B cell (primary cell): ENCODE measurements at regions not wholly inside any gene's neighbourhood (a gene's known extent, or its start where the extent isn't known, plus 50 kb on each side); places are given as distances from the start of the nearest gene placed in this dataset.

ENCODE experiments used
- ATAC-seq: fragments of 200-7000 bp; cut with Tn5 transposase; one replicate; pipeline ENCODE4 v1.10.0; 2021; ENCODE audit warnings: low read depth, mild to moderate bottlenecking, moderate number of reproducible peaks, moderate library complexity
- CTCF ChIA-PET: fragments of 350-600 bp; sonication (Branson Sonifier 250); formaldehyde crosslinking; loops from one replicate; lab custom pipeline; 2021; ENCODE audit warnings: antibody characterized with exemption, inconsistent platforms; lab: Charles Lee
- POLR2A ChIA-PET: fragments of 350-600 bp; sonication (Branson Sonifier 250); formaldehyde crosslinking; loops from one replicate; lab custom pipeline; 2021; ENCODE audit warnings: antibody characterized with exemption; lab: Charles Lee
- DNase-seq: peaks from one replicate; pipeline ENCODE4 v3.0.0; 2013
- H2AFZ ChIP-seq: 2 replicates; pipeline ENCODE4 v1.6.1; 2012; ENCODE audit warnings: mild to moderate bottlenecking, low read depth, low read length; ENCODE audit not compliant: insufficient read depth, poor library complexity, severe bottlenecking
- H3K27ac ChIP-seq, 2 donors: 1 replicate in 1 of 2; 2 replicates in 1 of 2; pipeline ENCODE4 v1.5.1; 2012 to 2013; ENCODE audit warnings: low read length in 2 of 2, mild to moderate bottlenecking in 2 of 2, moderate library complexity in 1 of 2
- H3K27me3 ChIP-seq, 4 experiments: fragments of 200-600 bp in 1 of 4; sonication (generic) in 1 of 4; replicated peaks in 1 of 4; 1 replicate in 2 of 4; 2 replicates in 2 of 4; pipeline versions ENCODE4 v1.6.1 to v1.7.0; 2013 to 2016; ENCODE audit warnings: low read length in 3 of 4, mild to moderate bottlenecking in 2 of 4, mixed read lengths in 1 of 4, moderate library complexity in 1 of 4; ENCODE audit not compliant: insufficient read depth in 4 of 4, control insufficient read depth in 3 of 4; ENCODE audit errors: control extremely low read depth in 1 of 4
- H3K36me3 ChIP-seq, 2 experiments: replicated peaks in 1 of 2; 1 replicate in 1 of 2; 2 replicates in 1 of 2; pipeline versions ENCODE4 v1.6.1 to v1.7.1; 2013; ENCODE audit warnings: low read length in 1 of 2; ENCODE audit not compliant: insufficient read depth in 2 of 2, control insufficient read depth in 1 of 2; ENCODE audit errors: control extremely low read depth in 1 of 2, extremely low read depth in 1 of 2
- H3K4me1 ChIP-seq, 2 donors: fragments of 200-600 bp in 1 of 2; sonication (generic) in 1 of 2; 1 replicate in 1 of 2; 2 replicates in 1 of 2; pipeline versions ENCODE4 v1.5.1 to v1.6.1; 2013 to 2017; ENCODE audit warnings: low read length in 2 of 2; ENCODE audit not compliant: control insufficient read depth in 2 of 2, insufficient read depth in 2 of 2
- H3K4me2 ChIP-seq: replicated peaks from 2 replicates; pipeline ENCODE3; 2012; ENCODE audit warnings: mild to moderate bottlenecking, low read depth, low read length; ENCODE audit not compliant: poor library complexity, severe bottlenecking
- H3K4me3 ChIP-seq, 5 experiments: fragments of 200-600 bp in 1 of 5; sonication (generic) in 1 of 5; 1 replicate in 3 of 5; 2 replicates in 2 of 5; pipeline versions ENCODE4 v1.5.1 to v1.7.0; 2011 to 2016; ENCODE audit warnings: low read length in 4 of 5, mild to moderate bottlenecking in 4 of 5, low read depth in 2 of 5, control low read depth in 1 of 5, moderate library complexity in 1 of 5; ENCODE audit not compliant: insufficient read depth in 1 of 5; ENCODE audit errors: control extremely low read depth in 1 of 5, extremely low read depth in 1 of 5
- H3K79me2 ChIP-seq: fragments of 200-600 bp; sonication (generic); one replicate; pipeline ENCODE4 v1.6.0; 2016; ENCODE audit warnings: low read length; ENCODE audit not compliant: control insufficient read depth, insufficient read depth
- H3K9ac ChIP-seq: fragments of 200-600 bp; sonication (generic); 2 replicates; pipeline ENCODE4 v1.6.1; 2017; ENCODE audit warnings: mild to moderate bottlenecking, low read length, moderate library complexity
- H3K9me3 ChIP-seq, 3 donors: one replicate each; pipeline versions ENCODE4 v1.6.1 to v1.7.1; 2013; ENCODE audit warnings: low read length in 2 of 3; ENCODE audit not compliant: control insufficient read depth in 2 of 3, insufficient read depth in 1 of 3; ENCODE audit errors: control extremely low read depth in 1 of 3
- H4K20me1 ChIP-seq: 2 replicates; pipeline ENCODE4 v1.6.0; 2012; ENCODE audit warnings: mild to moderate bottlenecking, low read length; ENCODE audit not compliant: insufficient read depth, control insufficient read depth, poor library complexity, severe bottlenecking
- H3K27ac Mint-ChIP-seq: one replicate; pipeline ENCODE4 v1.8.0; 2021; ENCODE audit warnings: mixed read lengths
- H3K27me3 Mint-ChIP-seq: one replicate; pipeline ENCODE4 v1.8.0; 2021; ENCODE audit warnings: mixed read lengths
- H3K4me1 Mint-ChIP-seq: one replicate; pipeline ENCODE4 v1.8.0; 2021; ENCODE audit warnings: mixed read lengths
- H3K4me3 Mint-ChIP-seq: one replicate; pipeline ENCODE4 v1.8.0; 2021; ENCODE audit warnings: mixed read lengths
- H3K9me3 Mint-ChIP-seq: one replicate; pipeline ENCODE4 v1.8.0; 2022; ENCODE audit warnings: mixed read lengths; ENCODE audit not compliant: insufficient read depth
- EZH2 ChIP-seq: IDR thresholded peaks from 2 replicates; pipeline ENCODE4 v1.6.1; 2012; ENCODE audit warnings: borderline replicate concordance, low read depth, mild to moderate bottlenecking, moderate library complexity, low read length; ENCODE audit not compliant: insufficient read depth, poor library complexity, severe bottlenecking
- WGBS: methylation state at CpG from one replicate; pipeline ENCODE4 v1.1.5; 2013; ENCODE audit warnings: missing lambda C conversion rate; ENCODE audit not compliant: insufficient coverage; 5-methylcytosine and 5-hydroxymethylcytosine counted together
- intact Hi-C: fragments of 100-400 bp; cut with micrococcal nuclease; formaldehyde crosslinking; loops from one replicate; pipeline ENCODE4 v1.10.0; 2022
- TF ChIP-seq, protein P1 (sequence below): fragments of 200-600 bp; IDR thresholded peaks from one replicate; pipeline ENCODE4 v1.8.0; 2022; ENCODE audit warnings: antibody characterized with exemption, mild to moderate bottlenecking

DNA sequence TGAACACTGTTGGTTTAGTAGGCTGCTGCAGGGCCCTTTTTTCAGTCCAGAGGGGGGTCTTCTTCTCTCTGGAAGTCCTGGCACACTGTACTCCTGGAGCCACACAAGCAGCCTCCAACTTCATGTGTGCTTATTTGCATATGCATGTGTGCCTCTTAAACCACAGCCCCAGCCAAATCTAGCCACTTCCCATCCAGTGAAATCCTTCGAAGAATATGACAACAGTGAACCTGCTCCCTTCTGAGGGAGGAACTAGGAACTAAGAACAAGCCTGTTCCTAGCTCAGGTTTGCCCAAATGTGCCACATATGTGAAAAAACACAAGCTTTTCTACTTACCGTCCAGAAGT lies 348.5 kb downstream of the FOXO1 start:
- H3K27me3 ChIP-seq: no peaks in the 10 kb centered on the region
- DNase-seq (peak; percentile 36), ATAC-seq (no peak)
- ChIA-PET CTCF (interaction anchor here (1.2 kb wide), 1 partner anchor 249 kb away, joined by 4 read pairs; no protein-coding TSS in a partner anchor), POLR2A (no interaction called here)
- intact Hi-C loops: loop anchor here (10.0 kb wide), 1 partner anchor 93 kb away; no protein-coding TSS in a partner anchor
- peaks cover 11 to 12% of the 10 kb centered on the region in 2 donors for H3K4me1 ChIP-seq
- no peaks in the 10 kb centered on the region for H3K79me2 ChIP-seq
- peak overlapping the region; percentile 3 for H3K4me2 ChIP-seq
- no peak overlapping the region for H3K27ac Mint-ChIP-seq
- H3K27ac ChIP-seq: no peak overlapping the region
- H2AFZ ChIP-seq: no peak overlapping the region
- no peak overlapping the region for H3K4me3 Mint-ChIP-seq
- H4K20me1 ChIP-seq: no peaks in the 10 kb centered on the region
- H3K4me3 ChIP-seq: no peak overlapping the region
- H3K9ac ChIP-seq: no peak overlapping the region
- 0% methylated on average over 1 of the region's 2 CpGs for WGBS
- TF ChIP-seq, protein P1, sequence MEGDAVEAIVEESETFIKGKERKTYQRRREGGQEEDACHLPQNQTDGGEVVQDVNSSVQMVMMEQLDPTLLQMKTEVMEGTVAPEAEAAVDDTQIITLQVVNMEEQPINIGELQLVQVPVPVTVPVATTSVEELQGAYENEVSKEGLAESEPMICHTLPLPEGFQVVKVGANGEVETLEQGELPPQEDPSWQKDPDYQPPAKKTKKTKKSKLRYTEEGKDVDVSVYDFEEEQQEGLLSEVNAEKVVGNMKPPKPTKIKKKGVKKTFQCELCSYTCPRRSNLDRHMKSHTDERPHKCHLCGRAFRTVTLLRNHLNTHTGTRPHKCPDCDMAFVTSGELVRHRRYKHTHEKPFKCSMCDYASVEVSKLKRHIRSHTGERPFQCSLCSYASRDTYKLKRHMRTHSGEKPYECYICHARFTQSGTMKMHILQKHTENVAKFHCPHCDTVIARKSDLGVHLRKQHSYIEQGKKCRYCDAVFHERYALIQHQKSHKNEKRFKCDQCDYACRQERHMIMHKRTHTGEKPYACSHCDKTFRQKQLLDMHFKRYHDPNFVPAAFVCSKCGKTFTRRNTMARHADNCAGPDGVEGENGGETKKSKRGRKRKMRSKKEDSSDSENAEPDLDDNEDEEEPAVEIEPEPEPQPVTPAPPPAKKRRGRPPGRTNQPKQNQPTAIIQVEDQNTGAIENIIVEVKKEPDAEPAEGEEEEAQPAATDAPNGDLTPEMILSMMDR: no peak
- TF ChIP-seq EZH2: no peak
- H3K27me3 Mint-ChIP-seq: no peaks in the 10 kb centered on the region
- H3K9me3 Mint-ChIP-seq: no peaks in the 10 kb centered on the region
- H3K9me3 ChIP-seq: peaks cover 0 to 5% (median 0%) of the 10 kb centered on the region in 3 donors
- no peaks in the 10 kb centered on the region for H3K36me3 ChIP-seq
- peaks cover 33% of the 10 kb centered on the region for H3K4me1 Mint-ChIP-seq

GRCh38 chr13:40318366-40318765 lies 348.1 kb downstream of the FOXO1 start:
- no peak overlapping the region for H3K4me3 Mint-ChIP-seq
- Histone ChIP-seq H3K4me2 (no peak overlapping the region), H3K9ac (no peak overlapping the region), H3K4me3 (no peak overlapping the region), H3K9me3 (peaks cover 0 to 5% (median 0%) of the 10 kb centered on the region in 3 donors), H4K20me1 (no peaks in the 10 kb centered on the region), H2AFZ (no peak overlapping the region), H3K27me3 (no peaks in the 10 kb centered on the region), H3K36me3 (no peaks in the 10 kb centered on the region), H3K27ac (no peak overlapping the region), H3K79me2 (no peaks in the 10 kb centered on the region), H3K4me1 (peaks cover 11 to 12% of the 10 kb centered on the region in 2 donors)
- DNase-seq (peak; percentile 21), ATAC-seq (no peak)
- POLR2A ChIA-PET: no interaction called here
- intact Hi-C loops: loop anchor here (10.0 kb wide), 1 partner anchor 94 kb away; no protein-coding TSS in a partner anchor
- peaks cover 33% of the 10 kb centered on the region for H3K4me1 Mint-ChIP-seq
- no peak for TF ChIP-seq EZH2
- TF ChIP-seq, protein P1: no peak
- H3K27me3 Mint-ChIP-seq: no peaks in the 10 kb centered on the region
- no peak overlapping the region for H3K27ac Mint-ChIP-seq
- peaks cover 2% of the 10 kb centered on the region for H3K9me3 Mint-ChIP-seq
- CTCF ChIA-PET: interaction anchor here (1.2 kb wide), 1 partner anchor 249 kb away, joined by 4 read pairs; no protein-coding TSS in a partner anchor
- WGBS: no CpG with 5 or more reads among the region's 2 CpGs
